ENCODE measurements at regions not wholly inside any gene's neighbourhood (a gene's known extent, or its start where the extent isn't known, plus 50 kb on each side); places are given as distances from the start of the nearest gene placed in this dataset.

- TF ChIP-seq, protein P1, sequence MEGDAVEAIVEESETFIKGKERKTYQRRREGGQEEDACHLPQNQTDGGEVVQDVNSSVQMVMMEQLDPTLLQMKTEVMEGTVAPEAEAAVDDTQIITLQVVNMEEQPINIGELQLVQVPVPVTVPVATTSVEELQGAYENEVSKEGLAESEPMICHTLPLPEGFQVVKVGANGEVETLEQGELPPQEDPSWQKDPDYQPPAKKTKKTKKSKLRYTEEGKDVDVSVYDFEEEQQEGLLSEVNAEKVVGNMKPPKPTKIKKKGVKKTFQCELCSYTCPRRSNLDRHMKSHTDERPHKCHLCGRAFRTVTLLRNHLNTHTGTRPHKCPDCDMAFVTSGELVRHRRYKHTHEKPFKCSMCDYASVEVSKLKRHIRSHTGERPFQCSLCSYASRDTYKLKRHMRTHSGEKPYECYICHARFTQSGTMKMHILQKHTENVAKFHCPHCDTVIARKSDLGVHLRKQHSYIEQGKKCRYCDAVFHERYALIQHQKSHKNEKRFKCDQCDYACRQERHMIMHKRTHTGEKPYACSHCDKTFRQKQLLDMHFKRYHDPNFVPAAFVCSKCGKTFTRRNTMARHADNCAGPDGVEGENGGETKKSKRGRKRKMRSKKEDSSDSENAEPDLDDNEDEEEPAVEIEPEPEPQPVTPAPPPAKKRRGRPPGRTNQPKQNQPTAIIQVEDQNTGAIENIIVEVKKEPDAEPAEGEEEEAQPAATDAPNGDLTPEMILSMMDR (IDR thresholded peaks at IDR 0.05) = no peak
- no peak for TF ChIP-seq POLR2A (IDR thresholded peaks at IDR 0.05)
These were observed 118.3 kb upstream of the DSEL start for GRCh38 chr18:67634631-67635338.

Measured in Peyer's patch (tissue), 4 donors.